Panc1 (cell line): ENCODE measurements at regions not wholly inside any gene's neighbourhood (a gene's known extent, or its start where the extent isn't known, plus 50 kb on each side); places are given as distances from the start of the nearest gene placed in this dataset.

ENCODE experiments used
- POLR2AphosphoS5 ChIP-seq: IDR thresholded peaks from 2 replicates; pipeline ENCODE4 v1.6.1; 2012; ENCODE audit warnings: mild to moderate bottlenecking, low read depth, low read length, moderate library complexity
- SIN3A ChIP-seq: IDR thresholded peaks from 2 replicates; pipeline ENCODE4 v1.6.1; 2012; ENCODE audit warnings: low read depth, mild to moderate bottlenecking, low read length, moderate library complexity, borderline replicate concordance; ENCODE audit not compliant: insufficient read depth
- TF ChIP-seq, protein P1 (sequence below): fragments of 450-650 bp; IDR thresholded peaks from 2 replicates; pipeline ENCODE4 v1.5.1; 2017; ENCODE audit warnings: mild to moderate bottlenecking
- TF ChIP-seq, protein P2 (sequence below), 2 experiments: IDR thresholded peaks; 2 replicates each; pipeline ENCODE4 v1.6.1; 2011 to 2012; ENCODE audit warnings: low read depth in 2 of 2, control low read depth in 1 of 2, low read length in 1 of 2, mild to moderate bottlenecking in 1 of 2, moderate library complexity in 1 of 2; ENCODE audit not compliant: insufficient read depth in 1 of 2

DNA sequence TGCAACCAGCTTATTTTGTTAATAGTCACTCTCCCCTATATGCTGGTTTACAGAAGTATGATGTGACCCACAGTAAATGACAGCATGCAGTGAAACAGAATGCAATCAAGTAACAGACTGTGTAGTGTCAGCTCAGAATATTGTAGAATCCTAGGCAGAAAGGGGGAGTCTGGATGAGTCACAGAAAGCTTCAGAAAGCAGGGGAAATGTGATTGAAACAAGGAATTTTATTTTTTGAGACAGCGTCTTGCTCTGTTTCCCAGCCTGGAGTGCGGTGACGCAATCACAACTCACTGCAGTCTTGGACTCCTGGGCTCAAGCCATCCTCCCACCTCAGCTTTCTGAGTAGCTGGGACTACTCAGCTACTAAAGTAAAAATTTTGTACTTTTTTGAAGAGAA is 188.3 kb upstream of the FOXN2 start:
- TF ChIP-seq, protein P1, sequence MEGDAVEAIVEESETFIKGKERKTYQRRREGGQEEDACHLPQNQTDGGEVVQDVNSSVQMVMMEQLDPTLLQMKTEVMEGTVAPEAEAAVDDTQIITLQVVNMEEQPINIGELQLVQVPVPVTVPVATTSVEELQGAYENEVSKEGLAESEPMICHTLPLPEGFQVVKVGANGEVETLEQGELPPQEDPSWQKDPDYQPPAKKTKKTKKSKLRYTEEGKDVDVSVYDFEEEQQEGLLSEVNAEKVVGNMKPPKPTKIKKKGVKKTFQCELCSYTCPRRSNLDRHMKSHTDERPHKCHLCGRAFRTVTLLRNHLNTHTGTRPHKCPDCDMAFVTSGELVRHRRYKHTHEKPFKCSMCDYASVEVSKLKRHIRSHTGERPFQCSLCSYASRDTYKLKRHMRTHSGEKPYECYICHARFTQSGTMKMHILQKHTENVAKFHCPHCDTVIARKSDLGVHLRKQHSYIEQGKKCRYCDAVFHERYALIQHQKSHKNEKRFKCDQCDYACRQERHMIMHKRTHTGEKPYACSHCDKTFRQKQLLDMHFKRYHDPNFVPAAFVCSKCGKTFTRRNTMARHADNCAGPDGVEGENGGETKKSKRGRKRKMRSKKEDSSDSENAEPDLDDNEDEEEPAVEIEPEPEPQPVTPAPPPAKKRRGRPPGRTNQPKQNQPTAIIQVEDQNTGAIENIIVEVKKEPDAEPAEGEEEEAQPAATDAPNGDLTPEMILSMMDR: no peak
- no peak for TF ChIP-seq POLR2AphosphoS5
- no peak for TF ChIP-seq SIN3A
- TF ChIP-seq, protein P2, sequence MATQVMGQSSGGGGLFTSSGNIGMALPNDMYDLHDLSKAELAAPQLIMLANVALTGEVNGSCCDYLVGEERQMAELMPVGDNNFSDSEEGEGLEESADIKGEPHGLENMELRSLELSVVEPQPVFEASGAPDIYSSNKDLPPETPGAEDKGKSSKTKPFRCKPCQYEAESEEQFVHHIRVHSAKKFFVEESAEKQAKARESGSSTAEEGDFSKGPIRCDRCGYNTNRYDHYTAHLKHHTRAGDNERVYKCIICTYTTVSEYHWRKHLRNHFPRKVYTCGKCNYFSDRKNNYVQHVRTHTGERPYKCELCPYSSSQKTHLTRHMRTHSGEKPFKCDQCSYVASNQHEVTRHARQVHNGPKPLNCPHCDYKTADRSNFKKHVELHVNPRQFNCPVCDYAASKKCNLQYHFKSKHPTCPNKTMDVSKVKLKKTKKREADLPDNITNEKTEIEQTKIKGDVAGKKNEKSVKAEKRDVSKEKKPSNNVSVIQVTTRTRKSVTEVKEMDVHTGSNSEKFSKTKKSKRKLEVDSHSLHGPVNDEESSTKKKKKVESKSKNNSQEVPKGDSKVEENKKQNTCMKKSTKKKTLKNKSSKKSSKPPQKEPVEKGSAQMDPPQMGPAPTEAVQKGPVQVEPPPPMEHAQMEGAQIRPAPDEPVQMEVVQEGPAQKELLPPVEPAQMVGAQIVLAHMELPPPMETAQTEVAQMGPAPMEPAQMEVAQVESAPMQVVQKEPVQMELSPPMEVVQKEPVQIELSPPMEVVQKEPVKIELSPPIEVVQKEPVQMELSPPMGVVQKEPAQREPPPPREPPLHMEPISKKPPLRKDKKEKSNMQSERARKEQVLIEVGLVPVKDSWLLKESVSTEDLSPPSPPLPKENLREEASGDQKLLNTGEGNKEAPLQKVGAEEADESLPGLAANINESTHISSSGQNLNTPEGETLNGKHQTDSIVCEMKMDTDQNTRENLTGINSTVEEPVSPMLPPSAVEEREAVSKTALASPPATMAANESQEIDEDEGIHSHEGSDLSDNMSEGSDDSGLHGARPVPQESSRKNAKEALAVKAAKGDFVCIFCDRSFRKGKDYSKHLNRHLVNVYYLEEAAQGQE (IDR thresholded peaks at IDR 0.05; ENCODE audit: insufficient read depth in 1 of 2, low read depth in 2 of 2, low read length in 1 of 2): no peak
